HepG2 (cell line): ENCODE measurements at regions not wholly inside any gene's neighbourhood (a gene's known extent, or its start where the extent isn't known, plus 50 kb on each side); places are given as distances from the start of the nearest gene placed in this dataset.

Experiments
- CTCF ChIP-seq: sonication (generic); formaldehyde crosslinking; IDR thresholded peaks from 2 replicates; pipeline ENCODE4 v1.5.0; 2020; ENCODE audit warnings: mild to moderate bottlenecking, missing genetic modification reagents, moderate library complexity
- FOXK2 ChIP-seq: fragments of 450-650 bp; IDR thresholded peaks from 2 replicates; pipeline ENCODE4 v1.6.1; 2016
- NFYB ChIP-seq: sonication (generic); formaldehyde crosslinking; IDR thresholded peaks from 2 replicates; pipeline ENCODE4 v1.4.0; 2020; ENCODE audit warnings: missing genetic modification reagents
- YY1 ChIP-seq: IDR thresholded peaks from 2 replicates; pipeline ENCODE4 v1.6.1; 2011; ENCODE audit warnings: low read length, low read depth, moderate library complexity, mild to moderate bottlenecking; ENCODE audit not compliant: insufficient read depth, insufficient replicate concordance
- ZBTB21 ChIP-seq: sonication (generic); formaldehyde crosslinking; IDR thresholded peaks from 2 replicates; pipeline ENCODE4 v1.4.0; 2020; ENCODE audit warnings: missing genetic modification reagents
- ZMAT5 ChIP-seq: sonication (generic); formaldehyde crosslinking; IDR thresholded peaks from 2 replicates; pipeline ENCODE4 v1.5.0; 2020; ENCODE audit warnings: mild to moderate bottlenecking, low read depth, missing genetic modification reagents, borderline replicate concordance

- TF ChIP-seq FOXK2 (no peak), YY1 (no peak), NFYB (CRISPR knock-in tag) (no peak), ZBTB21 (CRISPR knock-in tag) (no peak), CTCF (CRISPR knock-in tag) (no peak), ZMAT5 (no peak)
These were observed 57.9 kb upstream of the PRKACB start for GRCh38 chr1:84086189-84086588.
